HCT116 (cell line): ENCODE measurements at regions not wholly inside any gene's neighbourhood (a gene's known extent, or its start where the extent isn't known, plus 50 kb on each side); places are given as distances from the start of the nearest gene placed in this dataset.

Experiments
- ATAC-seq: fragments of 200-7000 bp; cut with Tn5 transposase; 2 replicates; pipeline ENCODE4 v1.9.1; 2020; ENCODE audit warnings: mild to moderate bottlenecking, moderate library complexity
- BruUV-seq: library from RNA; stranded (reverse); fragments of 400-500 nt; replicated peaks from 2 replicates; lab custom pipeline; 2021; lab: Mats Ljungman, UMichigan
- CTCF ChIA-PET: fragments of 300-600 bp; sonication (Branson Sonifier 250); formaldehyde crosslinking; loops from one replicate; lab custom pipeline; 2021; ENCODE audit warnings: antibody characterized with exemption; lab: Charles Lee
- POLR2A ChIA-PET: fragments of 300-600, 350-600 bp; sonication (Branson Sonifier 250); formaldehyde crosslinking; loops from one replicate; lab custom pipeline; 2021; ENCODE audit warnings: antibody characterized with exemption; lab: Charles Lee
- RAD21 ChIA-PET, 2 experiments: fragments of 300-600 bp; sonication (Branson Sonifier 250); formaldehyde crosslinking; loops; one replicate each; lab custom pipeline; 2023; ENCODE audit warnings: low total read pairs in 2 of 2; ENCODE audit not compliant: uncharacterized antibody in 2 of 2, unreplicated experiment in 2 of 2, low non-redundant PET in 1 of 2; lab: Charles Lee
- DNase-seq: peaks from one replicate; pipeline ENCODE4 v3.0.0-alpha.2; 2010; ENCODE audit warnings: low read depth, low spot score
- H2AFZ ChIP-seq: fragments of 200-600 bp; shearing (Covaris generic), sonication (generic); 2 replicates; pipeline ENCODE4 v1.6.1; 2017; ENCODE audit warnings: low read depth, mixed run types, mixed read lengths, antibody characterized with exemption, low read length; ENCODE audit not compliant: poor library complexity, severe bottlenecking
- H3K27ac ChIP-seq: 2 replicates; pipeline ENCODE4 v1.5.1; 2012; ENCODE audit warnings: low read depth, low read length
- H3K27me3 ChIP-seq: fragments of 200-600 bp; sonication (generic); 2 replicates; pipeline ENCODE4 v1.6.1; 2016; ENCODE audit warnings: mixed run types, low read length, mixed read lengths; ENCODE audit not compliant: insufficient read depth
- H3K36me3 ChIP-seq, 2 experiments: fragments of 200-500 bp in 1 of 2; fragments of 200-600 bp in 1 of 2; sonication (Bioruptor generic) in 1 of 2; sonication (generic) in 1 of 2; 2 replicates each; pipeline versions ENCODE4 v1.5.1 to v1.6.1; 2014 to 2016; ENCODE audit warnings: low read length in 2 of 2, inconsistent platforms in 1 of 2, mixed read lengths in 1 of 2, mixed run types in 1 of 2; ENCODE audit not compliant: insufficient read depth in 2 of 2, control insufficient read depth in 1 of 2
- H3K4me1 ChIP-seq, 2 experiments: fragments of 200-600 bp in 1 of 2; sonication (generic) in 1 of 2; 2 replicates each; pipeline versions ENCODE4 v1.5.1 to v1.6.1; 2012 to 2017; ENCODE audit warnings: low read length in 2 of 2, inconsistent platforms in 1 of 2, mild to moderate bottlenecking in 1 of 2, mixed read lengths in 1 of 2, mixed run types in 1 of 2, moderate library complexity in 1 of 2; ENCODE audit not compliant: insufficient read depth in 2 of 2, control insufficient read depth in 1 of 2
- H3K4me2 ChIP-seq: fragments of 200-600 bp; sonication (generic); 2 replicates; pipeline ENCODE4 v1.6.1; 2017; ENCODE audit warnings: mixed run types, low read length, mixed read lengths
- H3K4me3 ChIP-seq, 2 experiments: fragments of 200-600 bp in 1 of 2; sonication (generic) in 1 of 2; replicated peaks in 1 of 2; 2 replicates each; pipeline ENCODE4 v1.5.1; 2011 to 2016; ENCODE audit warnings: low read length in 2 of 2, control low read depth in 1 of 2, low read depth in 1 of 2, mild to moderate bottlenecking in 1 of 2, mixed read lengths in 1 of 2, mixed run types in 1 of 2
- H3K79me2 ChIP-seq: fragments of 200-600 bp; sonication (generic); 2 replicates; pipeline ENCODE4 v1.6.1; 2017; ENCODE audit warnings: mild to moderate bottlenecking, mixed run types, low read length, moderate library complexity, mixed read lengths; ENCODE audit not compliant: insufficient read depth
- H3K9ac ChIP-seq: fragments of 200-600 bp; sonication (generic); 2 replicates; pipeline ENCODE4 v1.6.1; 2016; ENCODE audit warnings: low read length, mixed read lengths
- H3K9me2 ChIP-seq: fragments of 200-600 bp; sonication (generic), shearing (Covaris generic); 2 replicates; pipeline ENCODE4 v1.6.1; 2017; ENCODE audit warnings: mixed run types, mild to moderate bottlenecking, moderate library complexity; ENCODE audit not compliant: insufficient read depth
- H3K9me3 ChIP-seq, 2 experiments: fragments of 200-500 bp in 1 of 2; fragments of 200-600 bp in 1 of 2; sonication (Bioruptor generic) in 1 of 2; sonication (generic) in 1 of 2; 2 replicates each; pipeline ENCODE4 v1.6.1; 2014 to 2017; ENCODE audit warnings: low read length in 2 of 2, mixed read lengths in 2 of 2, inconsistent platforms in 1 of 2, low read depth in 1 of 2, mild to moderate bottlenecking in 1 of 2, mixed run types in 1 of 2, moderate library complexity in 1 of 2; ENCODE audit not compliant: control insufficient read depth in 1 of 2, insufficient read depth in 1 of 2
- H4K20me1 ChIP-seq: fragments of 200-600 bp; sonication (generic), shearing (Covaris generic); 2 replicates; pipeline ENCODE4 v1.6.1; 2017; ENCODE audit warnings: mixed run types, mild to moderate bottlenecking, moderate library complexity; ENCODE audit not compliant: insufficient read depth
- CTCF ChIP-seq, 3 experiments: fragments of 200-600 bp in 1 of 3; sonication (generic) in 1 of 3; IDR thresholded peaks in 2 of 3; conservative IDR thresholded peaks in 1 of 3; 2 replicates each; pipeline ENCODE4 v1.5.1; 2012 to 2017; ENCODE audit warnings: low read depth in 2 of 3, low read length in 2 of 3, antibody characterized with exemption in 1 of 3, borderline replicate concordance in 1 of 3, control low read depth in 1 of 3, mild to moderate bottlenecking in 1 of 3, mixed read lengths in 1 of 3, mixed run types in 1 of 3, moderate library complexity in 1 of 3; ENCODE audit not compliant: insufficient read depth in 1 of 3
- EGR1 ChIP-seq: IDR thresholded peaks from 2 replicates; pipeline ENCODE4 v1.6.1; 2012; ENCODE audit warnings: low read depth
- EZH2 ChIP-seq: fragments of 200-600 bp; sonication (generic); IDR thresholded peaks from 2 replicates; pipeline ENCODE4 v1.6.1; 2017; ENCODE audit warnings: antibody characterized with exemption, mixed run types
- POLR2A ChIP-seq: IDR thresholded peaks from 2 replicates; pipeline ENCODE4 v1.7.0; 2011; ENCODE audit warnings: borderline replicate concordance; ENCODE audit not compliant: insufficient read depth, insufficient read length; ENCODE audit errors: extremely low read depth
- REST ChIP-seq: IDR thresholded peaks from 2 replicates; pipeline ENCODE4 v1.6.1; 2012; ENCODE audit warnings: low read depth
- YY1 ChIP-seq: IDR thresholded peaks from 2 replicates; pipeline ENCODE4 v1.6.1; 2011; ENCODE audit warnings: low read length, low read depth, moderate library complexity, mild to moderate bottlenecking; ENCODE audit not compliant: insufficient replicate concordance; ENCODE audit errors: extremely low read depth
- intact Hi-C: fragments of 100-400 bp; cut with micrococcal nuclease; formaldehyde crosslinking; loops from 2 replicates; pipeline ENCODE4 v1.10.0; 2022
- TF ChIP-seq, protein P1 (sequence below): IDR thresholded peaks from 2 replicates; pipeline ENCODE4 v1.6.1; 2011; ENCODE audit warnings: mild to moderate bottlenecking, low read length, moderate library complexity; ENCODE audit not compliant: insufficient replicate concordance; ENCODE audit errors: extremely low read depth

DNA sequence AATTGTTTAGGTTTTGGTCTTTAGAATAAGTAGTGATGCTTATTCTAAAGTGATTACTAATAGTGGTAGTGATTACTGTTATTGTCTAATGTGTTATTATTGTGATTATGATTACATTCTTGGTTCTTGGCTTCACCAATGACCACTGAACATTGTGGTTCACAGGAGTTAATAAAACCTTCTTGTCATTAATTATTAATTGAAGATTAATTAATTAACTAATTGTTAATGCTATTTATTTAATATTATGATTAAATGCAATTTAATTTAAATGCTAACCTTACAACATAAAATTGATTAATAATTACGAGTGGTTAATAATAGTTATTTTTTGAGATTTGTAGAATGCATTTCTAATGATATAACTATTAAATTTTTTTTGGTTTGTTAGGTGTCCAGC lies 747.7 kb upstream of the POM121L12 start:
- Histone ChIP-seq H3K27ac (no peak overlapping the region), H3K9me2 (no peaks in the 10 kb centered on the region), H3K4me1 (no peaks in the 10 kb centered on the region), H3K9ac (no peak overlapping the region), H3K4me3 (no peak overlapping the region), H3K9me3 (peaks cover 3 to 26% of the 10 kb centered on the region in 2 experiments; a peak in 2 of 4 replicates), H3K4me2 (no peak overlapping the region), H2AFZ (no peak overlapping the region), H3K36me3 (no peaks in the 10 kb centered on the region), H3K27me3 (no peaks in the 10 kb centered on the region), H4K20me1 (no peaks in the 10 kb centered on the region), H3K79me2 (no peaks in the 10 kb centered on the region)
- TF ChIP-seq REST (no peak), CTCF (IDR thresholded peaks at IDR 0.05 in 2 of 3, conservative IDR thresholded peaks at IDR 0.05 in 1 of 3; ENCODE audit: borderline replicate concordance in 1 of 3, insufficient read depth in 1 of 3, low read depth in 2 of 3, low read length in 2 of 3) (no peak)
- intact Hi-C loops = no loop called here
- ChIA-PET RAD21 (no interaction called here), POLR2A (no interaction called here), CTCF (no interaction called here)
- BruUV-seq = no TSS peak
- DNase-seq (no peak), ATAC-seq (no peak)

DNA sequence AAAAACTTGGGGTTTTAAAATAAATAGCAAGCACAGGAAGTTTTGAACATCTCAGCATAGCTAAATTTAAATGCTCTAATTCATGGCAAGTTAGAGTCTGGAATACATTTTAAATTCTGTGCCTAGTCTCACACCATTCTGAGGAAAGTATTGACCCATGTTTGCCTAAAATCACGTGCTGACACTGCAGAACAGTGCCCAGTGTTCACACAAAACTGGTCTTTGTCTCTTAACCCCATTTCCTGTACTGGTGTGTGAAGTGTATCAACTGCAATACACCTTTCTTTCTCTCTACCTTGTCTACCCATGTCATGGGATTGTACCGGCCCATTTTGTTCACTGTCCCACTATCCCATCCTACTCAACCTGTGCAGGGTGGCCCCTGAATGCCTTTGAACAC lies 749.7 kb upstream of the POM121L12 start:
- ChIA-PET POLR2A (no interaction called here), CTCF (no interaction called here), RAD21 (no interaction called here)
- Histone ChIP-seq H3K9ac (no peak overlapping the region), H3K4me3 (no peak overlapping the region), H3K4me1 (no peaks in the 10 kb centered on the region), H2AFZ (no peak overlapping the region), H4K20me1 (no peaks in the 10 kb centered on the region), H3K9me2 (no peaks in the 10 kb centered on the region), H3K27me3 (no peaks in the 10 kb centered on the region), H3K9me3 (peaks cover 3 to 26% of the 10 kb centered on the region in 2 experiments; a peak in 2 of 4 replicates), H3K79me2 (no peaks in the 10 kb centered on the region), H3K27ac (no peak overlapping the region), H3K4me2 (no peak overlapping the region), H3K36me3 (no peaks in the 10 kb centered on the region)
- intact Hi-C loops = no loop called here
- DNase-seq (no peak), ATAC-seq (no peak)
- TF ChIP-seq YY1 = no peak
- no peak for TF ChIP-seq EZH2
- TF ChIP-seq POLR2A = no peak
- TF ChIP-seq EGR1 = no peak
- TF ChIP-seq, protein P1, sequence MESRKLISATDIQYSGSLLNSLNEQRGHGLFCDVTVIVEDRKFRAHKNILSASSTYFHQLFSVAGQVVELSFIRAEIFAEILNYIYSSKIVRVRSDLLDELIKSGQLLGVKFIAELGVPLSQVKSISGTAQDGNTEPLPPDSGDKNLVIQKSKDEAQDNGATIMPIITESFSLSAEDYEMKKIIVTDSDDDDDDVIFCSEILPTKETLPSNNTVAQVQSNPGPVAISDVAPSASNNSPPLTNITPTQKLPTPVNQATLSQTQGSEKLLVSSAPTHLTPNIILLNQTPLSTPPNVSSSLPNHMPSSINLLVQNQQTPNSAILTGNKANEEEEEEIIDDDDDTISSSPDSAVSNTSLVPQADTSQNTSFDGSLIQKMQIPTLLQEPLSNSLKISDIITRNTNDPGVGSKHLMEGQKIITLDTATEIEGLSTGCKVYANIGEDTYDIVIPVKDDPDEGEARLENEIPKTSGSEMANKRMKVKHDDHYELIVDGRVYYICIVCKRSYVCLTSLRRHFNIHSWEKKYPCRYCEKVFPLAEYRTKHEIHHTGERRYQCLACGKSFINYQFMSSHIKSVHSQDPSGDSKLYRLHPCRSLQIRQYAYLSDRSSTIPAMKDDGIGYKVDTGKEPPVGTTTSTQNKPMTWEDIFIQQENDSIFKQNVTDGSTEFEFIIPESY = no peak
- BruUV-seq = no TSS peak
